ENCODE measurements at regions not wholly inside any gene's neighbourhood (a gene's known extent, or its start where the extent isn't known, plus 50 kb on each side); places are given as distances from the start of the nearest gene placed in this dataset.

GRCh38 chr18:61129001-61129400 is 204.2 kb upstream of the CDH20 start:
- TF ChIP-seq, protein P1, sequence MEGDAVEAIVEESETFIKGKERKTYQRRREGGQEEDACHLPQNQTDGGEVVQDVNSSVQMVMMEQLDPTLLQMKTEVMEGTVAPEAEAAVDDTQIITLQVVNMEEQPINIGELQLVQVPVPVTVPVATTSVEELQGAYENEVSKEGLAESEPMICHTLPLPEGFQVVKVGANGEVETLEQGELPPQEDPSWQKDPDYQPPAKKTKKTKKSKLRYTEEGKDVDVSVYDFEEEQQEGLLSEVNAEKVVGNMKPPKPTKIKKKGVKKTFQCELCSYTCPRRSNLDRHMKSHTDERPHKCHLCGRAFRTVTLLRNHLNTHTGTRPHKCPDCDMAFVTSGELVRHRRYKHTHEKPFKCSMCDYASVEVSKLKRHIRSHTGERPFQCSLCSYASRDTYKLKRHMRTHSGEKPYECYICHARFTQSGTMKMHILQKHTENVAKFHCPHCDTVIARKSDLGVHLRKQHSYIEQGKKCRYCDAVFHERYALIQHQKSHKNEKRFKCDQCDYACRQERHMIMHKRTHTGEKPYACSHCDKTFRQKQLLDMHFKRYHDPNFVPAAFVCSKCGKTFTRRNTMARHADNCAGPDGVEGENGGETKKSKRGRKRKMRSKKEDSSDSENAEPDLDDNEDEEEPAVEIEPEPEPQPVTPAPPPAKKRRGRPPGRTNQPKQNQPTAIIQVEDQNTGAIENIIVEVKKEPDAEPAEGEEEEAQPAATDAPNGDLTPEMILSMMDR (IDR thresholded peaks at IDR 0.05) = no peak
- no peak for TF ChIP-seq POLR2A (IDR thresholded peaks at IDR 0.05)

All from body of pancreas (tissue), 4 donors.